ENCODE measurements at regions not wholly inside any gene's neighbourhood (a gene's known extent, or its start where the extent isn't known, plus 50 kb on each side); places are given as distances from the start of the nearest gene placed in this dataset.

GRCh38 chr4:166386491-166387360 is 513.7 kb downstream of the TLL1 start:
- WGBS, 2 experiments (ENCODE audit: extremely low coverage in 2 of 2, insufficient read length in 1 of 2) = no CpG with 5 or more reads among the region's 6 CpGs
- Histone ChIP-seq H2AK9ac (replicated peaks; ENCODE audit: low read depth, low read length, poor library complexity) (no peak overlapping the region), H3K56ac (ENCODE audit: extremely low read depth, insufficient read depth, low read length) (no peak overlapping the region), H2BK5ac (ENCODE audit: low read depth, low read length, poor library complexity, severe bottlenecking) (no peak overlapping the region), H3K4me3 (ENCODE audit: insufficient read depth, low read depth, low read length) (no peak overlapping the region), H3K4me2 (ENCODE audit: low read depth, low read length) (no peak overlapping the region), H3K9me3 (ENCODE audit: control insufficient read depth, insufficient read depth, low read length) (no peaks in the 10 kb centered on the region), H2BK15ac (ENCODE audit: low read depth, low read length) (no peak overlapping the region), H2BK120ac (ENCODE audit: low read depth, low read length) (no peak overlapping the region), H3K4ac (ENCODE audit: low read depth, low read length) (no peak overlapping the region), H2AK5ac (ENCODE audit: low read depth, low read length) (no peak overlapping the region), H3K27ac (ENCODE audit: insufficient read depth, low read length) (no peak overlapping the region), H3K23ac (ENCODE audit: low read depth, low read length) (no peak overlapping the region), H4K20me1 (ENCODE audit: insufficient read depth, low read length) (no peaks in the 10 kb centered on the region), H3K9me1 (ENCODE audit: insufficient read depth, low read length) (no peaks in the 10 kb centered on the region), H2AFZ (replicated peaks; ENCODE audit: low read length, poor library complexity) (no peak overlapping the region), H3K36me3 (ENCODE audit: control insufficient read depth, insufficient read depth, low read length) (no peaks in the 10 kb centered on the region), H4K5ac (ENCODE audit: low read depth, low read length) (no peak overlapping the region), H2BK20ac (ENCODE audit: low read depth, low read length) (no peak overlapping the region), H3K18ac (ENCODE audit: low read depth, low read length) (no peak overlapping the region), H3K9ac (ENCODE audit: low read depth, low read length) (no peak overlapping the region), H3K4me1 (ENCODE audit: control insufficient read depth, insufficient read depth, low read length) (no peaks in the 10 kb centered on the region), H3K27me3 (ENCODE audit: control insufficient read depth, insufficient read depth, low read length) (no peaks in the 10 kb centered on the region), H4K8ac (ENCODE audit: low read depth in 2 of 2, low read length in 2 of 2) (no peak overlapping the region), H4K91ac (ENCODE audit: insufficient read depth, low read depth, low read length) (no peak overlapping the region), H3K79me1 (ENCODE audit: low read depth in 1 of 2, low read length in 2 of 2) (no peaks in the 10 kb centered on the region), H3K14ac (replicated peaks; ENCODE audit: low read depth, low read length) (no peak overlapping the region)
- DNase-seq = no peak
- ATAC-seq (ENCODE audit: low read depth) = no peak
- CTCF ChIA-PET = no interaction called here
- in situ Hi-C loops (cut with MboI; ENCODE audit: low sequenced_read_pairs) (no loop called here), intact Hi-C loops (cut with micrococcal nuclease) (no loop called here), dilution Hi-C loops (cut with HindIII; ENCODE audit: low sequenced_read_pairs, unreplicated experiment) (no loop called here)
- POLR2A ChIA-PET (ENCODE audit: unreplicated experiment) = no interaction called here
- TF ChIP-seq CHD1 (IDR thresholded peaks at IDR 0.05; ENCODE audit: low read depth, low read length) (no peak), RCOR1 (IDR thresholded peaks at IDR 0.05; ENCODE audit: insufficient replicate concordance, low read length) (no peak), CTCF (conservative IDR thresholded peaks at IDR 0.05; ENCODE audit: low read depth, low read length) (no peak), MXI1 (IDR thresholded peaks at IDR 0.05; ENCODE audit: borderline replicate concordance, low read depth, low read length) (no peak), ELK1 (IDR thresholded peaks at IDR 0.05; ENCODE audit: borderline replicate concordance, low read depth, low read length) (no peak), BHLHE40 (IDR thresholded peaks at IDR 0.05; ENCODE audit: low read depth, low read length) (no peak), CEBPB (IDR thresholded peaks at IDR 0.05; ENCODE audit: low read depth, low read length) (no peak), SMC3 (IDR thresholded peaks at IDR 0.05; ENCODE audit: low read depth, low read length) (no peak), RAD21 (IDR thresholded peaks at IDR 0.05; ENCODE audit: low read length) (no peak), NFE2L2 (IDR thresholded peaks at IDR 0.05; ENCODE audit: low read depth, low read length) (no peak), USF2 (IDR thresholded peaks at IDR 0.05; ENCODE audit: low read depth, low read length) (no peak)
- no TSS peak for BruUV-seq (replicated peaks)

Data from IMR-90 (cell line).